WI38 (cell line): ENCODE measurements at regions not wholly inside any gene's neighbourhood (a gene's known extent, or its start where the extent isn't known, plus 50 kb on each side); places are given as distances from the start of the nearest gene placed in this dataset.
"Not testable (repeated sequence)": the region's sequence is repeated elsewhere in the genome, so short reads cannot be mapped to it uniquely, and the experiment has no call there.

Experiments
- H3K4me3 ChIP-seq: 2 replicates; pipeline ENCODE4 v1.5.1; 2011; ENCODE audit warnings: low read depth, mild to moderate bottlenecking, control low read depth, low read length
- TF ChIP-seq, protein P1 (sequence below): IDR thresholded peaks from 2 replicates; pipeline ENCODE4 v1.5.1; 2012; ENCODE audit warnings: low read depth, mild to moderate bottlenecking, control low read depth, low read length

DNA sequence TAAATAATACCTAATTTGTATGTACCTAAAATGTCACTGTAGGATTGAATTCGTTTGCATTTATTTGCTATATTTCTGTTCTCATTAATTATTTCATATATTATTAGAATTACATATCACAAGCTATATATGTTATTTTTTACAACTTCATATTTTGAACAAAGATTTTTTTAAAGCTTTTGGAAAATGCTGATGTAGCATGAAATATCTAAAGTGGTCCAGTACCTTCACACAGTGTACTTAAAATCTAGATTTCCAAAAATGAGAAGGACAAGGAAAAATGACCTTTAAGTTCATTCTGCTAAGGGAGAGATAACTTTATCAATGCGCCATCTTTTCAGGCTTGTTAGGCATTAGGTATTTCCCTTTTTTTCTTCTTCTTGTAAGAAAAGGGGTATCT, 71.8 kb downstream of the LARP7 start:
- no peak overlapping the region for H3K4me3 ChIP-seq
- TF ChIP-seq, protein P1, sequence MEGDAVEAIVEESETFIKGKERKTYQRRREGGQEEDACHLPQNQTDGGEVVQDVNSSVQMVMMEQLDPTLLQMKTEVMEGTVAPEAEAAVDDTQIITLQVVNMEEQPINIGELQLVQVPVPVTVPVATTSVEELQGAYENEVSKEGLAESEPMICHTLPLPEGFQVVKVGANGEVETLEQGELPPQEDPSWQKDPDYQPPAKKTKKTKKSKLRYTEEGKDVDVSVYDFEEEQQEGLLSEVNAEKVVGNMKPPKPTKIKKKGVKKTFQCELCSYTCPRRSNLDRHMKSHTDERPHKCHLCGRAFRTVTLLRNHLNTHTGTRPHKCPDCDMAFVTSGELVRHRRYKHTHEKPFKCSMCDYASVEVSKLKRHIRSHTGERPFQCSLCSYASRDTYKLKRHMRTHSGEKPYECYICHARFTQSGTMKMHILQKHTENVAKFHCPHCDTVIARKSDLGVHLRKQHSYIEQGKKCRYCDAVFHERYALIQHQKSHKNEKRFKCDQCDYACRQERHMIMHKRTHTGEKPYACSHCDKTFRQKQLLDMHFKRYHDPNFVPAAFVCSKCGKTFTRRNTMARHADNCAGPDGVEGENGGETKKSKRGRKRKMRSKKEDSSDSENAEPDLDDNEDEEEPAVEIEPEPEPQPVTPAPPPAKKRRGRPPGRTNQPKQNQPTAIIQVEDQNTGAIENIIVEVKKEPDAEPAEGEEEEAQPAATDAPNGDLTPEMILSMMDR: no peak

GRCh38 chr4:112714922-112715901, 78.3 kb downstream of the LARP7 start:
- TF ChIP-seq, protein P1: no peak
- H3K4me3 ChIP-seq: no peak overlapping the region

DNA sequence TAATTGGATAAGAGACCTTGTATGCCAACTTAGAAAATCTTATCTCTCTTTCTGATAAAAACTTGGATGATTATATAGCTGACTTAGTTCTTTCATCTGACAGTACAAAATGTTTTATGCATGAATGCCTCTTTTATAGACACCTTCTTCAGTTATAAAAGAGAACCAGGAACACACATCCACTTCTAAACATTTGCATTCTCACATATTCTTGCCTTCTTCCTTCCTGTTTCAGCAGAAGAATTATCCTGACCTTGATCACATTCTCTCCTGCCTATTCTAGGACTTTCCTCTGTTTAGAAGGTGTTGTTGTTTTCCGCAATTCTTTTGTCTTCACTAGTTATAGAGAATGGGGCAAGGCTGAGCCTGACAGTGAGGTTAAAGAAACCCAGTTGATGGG, 80.9 kb downstream of the LARP7 start:
- TF ChIP-seq, protein P1: no peak
- H3K4me3 ChIP-seq: no peak overlapping the region

DNA sequence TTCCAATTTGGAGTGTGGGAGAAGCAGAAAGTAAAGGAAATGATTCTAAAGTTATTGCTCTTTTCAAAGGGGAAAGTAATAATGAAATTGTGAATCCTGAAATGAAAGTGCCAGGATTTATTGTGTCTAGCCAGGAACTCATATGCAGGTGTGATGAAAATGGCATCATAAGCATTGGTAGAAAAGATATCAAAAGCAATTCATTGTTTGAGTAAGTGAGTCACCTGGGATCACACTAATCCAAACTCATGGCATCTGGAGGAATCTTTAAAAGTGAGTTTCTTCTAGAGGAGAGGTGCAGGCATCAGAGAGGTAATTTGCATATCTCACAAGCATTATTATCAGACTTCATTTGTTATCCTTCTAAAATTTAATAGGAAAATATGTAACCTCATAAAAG, 84.7 kb downstream of the LARP7 start:
- TF ChIP-seq, protein P1: no peak
- no peak overlapping the region for H3K4me3 ChIP-seq

GRCh38 chr4:112726041-112726440, 89.1 kb downstream of the LARP7 start:
- H3K4me3 ChIP-seq: no peak overlapping the region
- TF ChIP-seq, protein P1: no peak

- H3K4me3 ChIP-seq: not testable (repeated sequence)
These were observed 90.8 kb downstream of the LARP7 start for GRCh38 chr4:112727728-112728127.

DNA sequence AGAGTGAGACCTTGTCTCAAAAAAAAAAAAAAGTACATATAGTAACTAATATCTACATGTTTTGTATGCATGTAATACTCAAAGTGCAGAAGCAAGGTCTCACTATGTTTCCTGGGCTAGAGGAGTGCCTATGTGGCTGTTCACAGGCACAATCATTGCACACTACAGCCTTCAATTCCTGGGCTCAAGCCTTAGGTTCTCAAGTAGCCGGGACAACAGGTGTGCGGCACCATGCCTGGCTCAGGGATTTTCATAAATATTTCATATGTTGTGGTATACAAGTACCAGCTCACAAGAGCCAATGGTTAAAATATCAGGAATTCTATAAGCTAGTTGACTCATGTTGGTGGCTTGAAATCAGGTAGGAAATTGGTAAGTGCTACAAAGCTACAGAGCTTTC, 94.8 kb downstream of the LARP7 start:
- H3K4me3 ChIP-seq: no peak overlapping the region
- TF ChIP-seq, protein P1: no peak
